HG03066 (cell line): ENCODE measurements at regions not wholly inside any gene's neighbourhood (a gene's known extent, or its start where the extent isn't known, plus 50 kb on each side); places are given as distances from the start of the nearest gene placed in this dataset.
A peak's percentile ranks its signal among the peaks of the same experiment; 100 is the strongest.

Experiments used
- ATAC-seq: cut with Tn5 transposase; IDR thresholded peaks from one replicate; pipeline ENCODE4 v1.9.1; 2021; ENCODE audit warnings: low read depth; ENCODE audit not compliant: unreplicated experiment

DNA sequence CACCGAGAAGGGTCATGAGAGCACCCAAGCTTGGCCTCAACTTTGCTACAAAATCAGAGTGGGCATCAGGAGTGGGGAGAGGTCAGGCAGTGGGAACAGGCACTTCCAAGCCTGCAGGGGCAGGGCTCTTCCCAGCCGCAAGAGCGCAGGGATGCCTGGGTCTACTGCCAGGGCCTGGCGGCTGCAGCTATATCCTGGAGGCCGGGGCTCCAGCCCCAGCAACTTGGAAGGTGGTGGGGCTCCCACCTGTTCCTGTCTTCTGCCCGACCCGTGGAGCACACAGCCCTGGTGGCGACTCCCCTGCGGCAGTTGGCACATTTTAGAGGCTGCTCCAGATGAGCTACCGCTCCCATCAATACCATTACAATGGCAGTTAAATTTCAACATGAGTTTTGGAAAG is 607.0 kb downstream of the TRAM1L1 start:
- ATAC-seq: no peak

DNA sequence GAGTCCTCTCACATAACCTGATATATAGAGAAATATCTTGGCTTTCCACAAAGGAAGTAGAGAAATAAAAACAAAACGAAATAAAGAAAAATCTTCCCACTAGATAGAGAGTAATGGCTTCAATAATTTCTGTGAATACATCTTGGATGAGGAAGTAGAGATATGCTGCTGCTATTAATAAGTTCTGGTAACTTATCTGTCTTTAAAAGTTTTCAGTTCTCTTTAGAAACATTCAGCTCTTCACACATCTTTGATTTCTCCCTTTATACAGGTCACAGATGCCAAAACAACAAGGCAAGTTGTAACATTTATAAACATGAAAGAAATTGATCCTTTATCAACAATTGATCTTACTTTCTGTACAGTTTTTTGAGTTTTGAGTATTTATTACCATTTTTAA is 615.8 kb downstream of the TRAM1L1 start:
- ATAC-seq: peak; percentile 92

DNA sequence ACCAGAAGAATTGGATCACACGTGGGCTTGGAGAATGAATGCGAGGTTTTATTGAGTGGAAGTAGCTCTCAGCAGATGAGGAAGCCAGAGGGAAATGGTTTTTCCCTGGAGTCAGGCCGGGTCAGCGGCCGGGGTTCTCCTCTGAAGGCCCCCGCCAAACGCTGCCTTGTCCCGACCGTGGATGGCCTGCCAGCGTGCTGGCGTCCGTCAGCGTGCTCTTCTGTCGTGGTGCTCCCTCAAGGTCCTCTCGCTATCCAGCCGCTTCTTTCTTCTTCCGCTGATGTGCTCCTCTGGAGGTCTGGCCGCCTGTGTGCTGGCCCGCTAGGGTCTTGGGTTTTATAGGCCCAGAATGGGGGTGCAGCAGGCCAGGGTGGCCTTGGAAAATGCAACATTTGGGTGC is 632.2 kb downstream of the TRAM1L1 start:
- ATAC-seq: no peak

DNA sequence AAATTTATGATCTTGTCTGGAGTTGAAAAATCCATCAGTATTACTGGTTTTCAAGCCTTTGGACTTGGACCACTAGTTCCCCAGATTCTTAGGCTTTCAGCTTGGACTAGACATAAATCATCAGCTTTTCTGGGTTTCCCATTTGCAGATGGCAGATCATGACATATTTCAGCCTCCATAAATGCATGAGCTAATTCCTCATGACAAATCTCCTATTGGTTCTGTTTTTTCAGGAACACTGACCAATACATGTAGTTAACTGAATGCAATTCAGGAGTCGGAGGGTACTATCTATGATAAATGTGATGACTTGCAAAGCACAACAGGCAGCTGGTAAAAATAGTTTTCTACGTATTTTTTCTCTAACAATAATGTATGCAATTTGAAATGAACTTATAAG is 635.6 kb downstream of the TRAM1L1 start:
- ATAC-seq: no peak

DNA sequence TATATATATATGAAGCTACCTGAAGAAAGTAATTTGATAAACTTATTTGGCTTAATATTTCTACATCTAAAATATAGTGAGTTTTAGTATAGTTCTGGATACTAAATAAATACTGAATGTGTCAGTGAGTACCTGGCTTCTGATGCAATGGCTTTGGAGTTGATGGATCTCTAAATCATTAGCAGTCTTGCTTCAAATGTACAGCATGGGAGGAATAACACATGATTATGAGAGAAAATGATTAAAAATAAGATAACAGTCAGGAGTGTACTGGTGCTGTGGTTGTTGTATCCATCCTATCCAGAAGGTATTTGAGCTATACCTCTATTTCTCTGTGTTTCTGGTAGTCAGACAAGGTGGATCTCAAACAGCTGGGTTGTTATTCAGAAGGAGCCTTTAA is 641.3 kb downstream of the TRAM1L1 start:
- ATAC-seq: no peak

DNA sequence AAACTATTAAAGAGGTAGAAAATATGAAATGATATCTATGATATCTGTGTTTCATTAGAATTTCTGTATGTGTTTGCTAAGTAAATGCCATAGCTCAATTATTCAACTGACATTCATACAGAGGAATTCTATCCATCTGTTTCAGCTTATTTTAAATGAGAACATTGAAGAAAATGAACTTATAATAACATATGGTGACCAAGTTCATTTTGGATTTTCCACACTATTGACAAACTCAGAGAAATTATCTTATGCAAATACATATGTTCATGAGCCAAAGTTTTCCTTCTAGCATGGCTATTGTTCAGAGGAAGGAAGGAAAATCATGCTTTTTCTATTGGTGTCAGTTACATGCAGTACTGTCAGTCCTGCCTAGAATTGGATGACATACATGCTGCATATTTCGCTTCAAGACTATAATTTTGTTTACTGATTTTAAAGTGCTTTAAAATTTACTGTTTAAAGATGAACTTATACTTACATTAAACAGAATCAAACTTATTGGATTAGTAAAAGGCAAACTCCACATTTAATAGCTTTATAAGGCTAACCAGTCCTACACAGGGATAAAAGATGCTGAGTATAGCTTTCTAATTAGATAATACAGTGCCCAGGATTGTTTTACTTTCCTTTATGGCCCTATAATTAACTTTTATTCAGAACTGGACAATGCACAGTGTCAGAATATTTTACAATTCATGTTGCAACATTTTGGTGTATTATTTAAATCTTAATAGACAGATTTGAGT is 646.2 kb downstream of the TRAM1L1 start:
- no peak for ATAC-seq

DNA sequence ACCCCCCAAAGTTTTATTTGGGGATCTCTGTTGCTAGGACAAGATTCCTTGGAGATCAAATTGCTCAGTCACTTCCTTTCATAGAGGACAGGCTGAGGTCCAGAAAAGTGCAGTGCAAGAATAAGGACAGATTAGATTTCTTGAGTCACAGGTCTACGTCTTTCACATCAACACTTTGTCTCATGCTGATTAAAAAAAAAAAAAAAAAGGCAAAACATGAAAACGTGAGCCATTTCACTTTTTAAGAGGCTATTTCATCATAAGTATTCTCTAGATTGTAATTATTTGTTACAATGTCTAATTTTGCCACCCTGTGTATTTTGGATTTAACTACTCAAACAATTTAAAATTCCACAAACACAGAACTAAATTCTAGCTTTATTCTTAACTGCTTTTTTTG is 647.0 kb downstream of the TRAM1L1 start:
- ATAC-seq: no peak

DNA sequence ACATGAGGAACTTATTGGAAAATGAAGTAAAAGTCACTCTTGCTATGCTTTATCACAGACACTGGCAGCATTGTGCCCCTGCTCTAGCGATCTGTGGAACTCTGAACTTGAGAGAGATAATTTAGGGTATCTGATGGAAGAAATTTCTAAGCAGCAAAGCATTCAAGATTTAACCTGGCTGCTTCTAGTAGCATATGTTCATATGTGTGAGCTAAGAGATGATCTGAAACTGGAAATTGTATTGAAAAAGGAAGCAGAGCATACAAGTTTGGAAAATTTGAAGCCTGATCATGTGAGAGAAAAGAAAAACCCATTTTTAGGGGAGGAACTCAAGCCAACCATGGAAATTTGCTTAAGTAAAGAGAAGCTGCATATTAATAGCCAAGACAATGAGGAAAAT is 657.7 kb downstream of the TRAM1L1 start:
- no peak for ATAC-seq

DNA sequence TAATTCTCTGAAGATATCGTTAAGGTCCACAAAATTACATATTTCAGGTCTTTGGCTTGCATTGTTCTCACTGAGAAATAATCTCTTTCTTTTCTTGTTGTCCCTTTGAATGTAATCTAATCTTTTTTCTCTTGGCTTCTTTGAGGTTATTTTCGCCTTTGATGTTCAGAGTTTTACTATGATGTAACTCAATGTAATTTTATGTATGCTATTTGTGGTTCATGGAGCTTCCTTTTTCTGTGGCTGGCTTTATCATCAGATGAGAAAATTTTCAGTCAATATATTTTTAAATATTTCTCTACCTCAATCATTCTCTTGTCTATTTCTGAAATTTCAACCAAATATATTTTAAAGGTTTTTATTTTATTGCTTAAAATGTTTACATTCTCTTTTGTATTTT is 672.2 kb downstream of the TRAM1L1 start:
- no peak for ATAC-seq

DNA sequence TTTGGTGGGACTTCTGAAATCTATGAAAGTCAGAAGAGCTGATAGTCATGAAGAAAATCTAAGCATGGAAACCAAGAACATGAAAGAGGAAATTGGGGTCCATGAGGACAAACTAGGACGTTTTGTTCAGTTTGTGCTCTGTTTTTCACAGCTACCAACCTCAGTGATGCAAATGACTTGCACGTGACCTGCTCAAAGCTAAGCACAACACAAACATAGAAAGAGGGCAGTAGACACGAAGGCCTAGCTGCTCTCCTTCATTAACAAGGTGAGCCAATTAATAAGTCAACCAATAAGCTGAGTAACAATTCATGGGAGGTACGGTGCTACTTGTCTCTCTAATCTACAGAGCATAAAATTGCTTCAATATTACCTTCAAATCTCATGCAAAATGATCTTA is 684.1 kb downstream of the TRAM1L1 start:
- ATAC-seq: no peak

DNA sequence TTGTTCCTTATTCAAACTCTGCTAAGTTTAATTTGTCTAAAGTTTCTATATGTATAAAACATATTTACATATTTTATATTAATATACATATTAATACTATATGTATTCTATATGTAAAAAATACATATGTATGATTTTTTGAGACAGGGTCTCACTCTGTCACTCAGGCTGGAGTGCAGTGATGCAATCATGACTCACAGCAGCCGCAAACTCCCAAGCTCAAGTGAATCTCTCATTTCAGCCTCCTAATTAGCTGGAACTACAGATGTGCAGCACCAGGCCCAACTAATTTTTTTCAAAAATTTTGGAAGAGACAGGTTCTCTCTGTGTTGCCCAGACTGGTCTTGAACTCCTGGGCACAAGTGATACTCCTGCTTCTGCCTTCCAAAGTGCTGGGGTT is 684.9 kb downstream of the TRAM1L1 start:
- no peak for ATAC-seq

DNA sequence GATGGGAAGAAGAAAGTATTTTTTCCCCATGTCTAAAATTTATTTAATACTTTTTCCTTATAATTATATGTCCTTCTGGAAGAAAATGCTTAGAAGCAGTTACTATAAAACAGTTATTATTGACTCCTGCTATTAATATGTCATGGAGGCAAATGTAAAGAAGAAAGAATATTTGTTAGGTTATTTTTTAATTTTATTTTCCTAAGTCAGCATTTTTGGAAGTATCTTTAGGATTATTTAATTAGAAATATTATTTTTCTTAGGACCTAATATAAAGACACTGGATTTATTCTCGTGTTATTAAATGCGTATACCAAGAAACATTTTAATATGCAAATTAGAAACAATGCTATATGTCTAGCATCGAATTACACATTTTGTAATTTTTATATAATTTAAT is 687.7 kb downstream of the TRAM1L1 start:
- ATAC-seq: no peak

DNA sequence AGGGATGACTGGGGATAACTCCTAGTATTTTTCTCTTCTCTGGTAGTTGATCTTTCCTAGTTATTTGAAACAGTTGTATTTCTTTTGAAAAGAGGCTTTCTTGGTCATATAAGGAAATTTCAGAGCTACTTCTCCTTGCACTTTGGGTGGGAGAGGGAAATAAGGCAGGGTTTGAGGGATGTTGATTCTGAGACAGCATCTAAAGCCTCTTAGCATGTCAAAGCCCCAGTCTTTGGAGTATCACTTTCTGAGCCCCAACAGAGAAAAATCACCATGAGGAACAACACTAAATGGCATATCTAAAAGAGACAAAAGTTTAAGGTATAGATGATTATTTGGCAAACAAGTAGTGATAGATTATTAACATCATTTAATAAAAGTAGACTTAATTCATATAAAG is 688.1 kb downstream of the TRAM1L1 start:
- no peak for ATAC-seq

DNA sequence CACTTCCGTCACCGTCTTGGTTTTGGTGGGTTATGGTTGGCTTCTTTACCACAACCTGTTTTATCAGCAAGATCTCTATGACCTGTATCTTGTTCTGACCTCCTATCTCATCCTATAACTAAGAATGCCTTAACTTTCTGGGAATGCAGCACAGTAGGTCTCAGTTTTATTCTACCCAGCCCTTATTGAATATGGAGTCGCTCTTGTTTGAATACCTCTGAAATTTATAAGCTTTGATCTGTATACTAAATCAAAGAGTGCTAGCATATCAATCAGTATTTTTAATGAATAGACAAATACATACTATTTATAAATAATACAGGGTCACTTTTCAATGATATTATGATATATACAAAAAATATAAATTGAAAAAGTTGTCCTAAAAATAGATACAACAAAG is 690.0 kb downstream of the TRAM1L1 start:
- ATAC-seq: no peak

DNA sequence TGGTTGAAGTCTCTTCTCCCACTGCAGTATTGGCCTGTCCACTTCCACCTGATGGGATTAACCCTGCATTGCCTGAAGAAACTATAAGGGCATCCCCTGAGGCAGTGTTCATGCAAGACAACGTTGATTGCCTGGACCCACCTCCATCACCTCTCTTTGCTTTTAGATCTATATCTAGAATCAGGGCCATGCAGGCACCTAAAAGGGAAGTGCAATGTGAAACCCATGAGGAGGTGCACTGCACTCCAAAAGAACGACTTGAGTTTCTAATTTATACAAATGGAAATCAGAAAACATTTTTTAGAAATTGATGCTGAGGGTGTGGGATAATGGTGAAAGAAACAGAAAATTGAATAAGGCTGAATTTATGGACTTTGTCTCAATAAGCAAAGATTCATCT is 694.4 kb downstream of the TRAM1L1 start:
- no peak for ATAC-seq

DNA sequence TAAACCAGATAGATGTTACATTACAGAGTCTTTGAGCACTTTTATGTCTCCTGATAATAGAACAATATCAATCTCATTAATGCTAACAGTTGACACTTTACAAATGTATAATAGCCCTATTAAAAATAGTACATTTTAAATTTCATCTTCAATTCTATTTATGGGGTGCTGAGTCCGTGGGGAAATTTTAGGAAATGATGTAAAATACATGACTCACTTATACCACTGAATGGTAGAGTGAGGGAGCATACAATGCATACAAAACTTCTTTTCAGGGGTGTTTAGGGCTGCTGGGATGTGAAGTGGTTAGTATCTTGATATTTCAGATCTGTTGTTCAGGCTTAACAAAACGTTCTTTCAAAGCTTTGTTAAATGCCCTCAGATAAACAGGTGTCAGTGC is 696.2 kb downstream of the TRAM1L1 start:
- ATAC-seq: no peak

DNA sequence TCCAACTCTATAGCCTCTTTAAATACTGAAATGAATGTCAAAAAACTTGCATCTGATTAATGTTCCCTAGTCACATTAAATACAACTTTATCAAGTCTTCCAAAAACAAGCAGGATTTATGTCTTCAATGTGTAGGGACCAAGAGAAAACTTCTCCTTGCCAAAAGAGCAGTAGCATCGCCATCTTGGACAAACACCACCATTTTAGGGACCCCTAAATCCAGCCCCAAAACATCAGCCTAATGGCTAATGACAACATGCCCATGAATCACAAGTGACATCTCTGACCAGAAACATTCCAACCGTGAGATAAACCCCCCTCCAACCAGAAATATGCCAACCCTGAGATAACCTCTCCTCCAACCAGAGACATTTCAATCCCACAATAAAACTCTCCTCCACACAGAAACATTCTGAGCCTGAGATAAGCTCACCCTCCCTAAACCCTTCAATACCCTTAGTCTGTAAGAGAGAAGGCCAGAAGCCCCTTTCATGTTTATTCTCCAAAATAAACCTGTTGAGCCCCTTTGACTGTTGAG is 697.4 kb downstream of the TRAM1L1 start:
- ATAC-seq: no peak

DNA sequence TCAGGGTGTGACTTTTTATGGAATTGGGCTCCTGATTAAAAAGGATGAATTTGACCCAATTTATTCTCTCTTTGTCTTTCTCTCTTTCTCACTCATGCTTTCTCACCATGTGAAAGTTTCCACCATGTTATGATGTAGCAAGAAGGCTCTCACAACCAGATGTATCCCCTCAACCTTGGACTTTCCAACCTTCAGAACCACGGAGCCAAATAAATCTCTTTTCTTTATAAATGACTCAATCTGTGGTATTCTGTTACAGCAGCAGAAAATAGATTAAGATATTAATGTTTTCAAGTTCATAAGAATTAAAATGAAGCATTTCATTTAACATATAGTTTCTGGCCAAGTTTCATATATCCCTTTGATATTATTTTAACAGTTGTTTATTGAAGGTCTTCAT is 698.5 kb downstream of the TRAM1L1 start:
- ATAC-seq: no peak

DNA sequence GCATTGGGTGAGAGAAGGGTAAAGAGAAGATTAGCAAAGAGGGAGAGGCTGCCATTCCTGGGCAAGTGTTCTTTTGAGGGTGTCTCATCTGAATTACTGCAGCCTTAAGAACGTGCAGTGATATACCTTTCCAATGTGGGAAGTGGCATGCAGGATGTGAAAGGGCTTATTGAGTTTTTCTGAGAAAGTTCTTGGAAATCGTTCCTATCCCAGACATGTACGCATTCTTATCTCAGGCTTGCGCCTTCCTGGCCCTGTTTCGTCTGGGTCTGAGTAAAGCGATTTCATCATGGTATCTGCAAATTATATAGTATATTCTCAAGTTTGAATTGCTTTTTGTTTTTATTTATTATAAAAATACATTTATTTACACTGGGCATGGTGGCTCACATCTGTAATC is 699.8 kb downstream of the TRAM1L1 start:
- ATAC-seq: no peak

DNA sequence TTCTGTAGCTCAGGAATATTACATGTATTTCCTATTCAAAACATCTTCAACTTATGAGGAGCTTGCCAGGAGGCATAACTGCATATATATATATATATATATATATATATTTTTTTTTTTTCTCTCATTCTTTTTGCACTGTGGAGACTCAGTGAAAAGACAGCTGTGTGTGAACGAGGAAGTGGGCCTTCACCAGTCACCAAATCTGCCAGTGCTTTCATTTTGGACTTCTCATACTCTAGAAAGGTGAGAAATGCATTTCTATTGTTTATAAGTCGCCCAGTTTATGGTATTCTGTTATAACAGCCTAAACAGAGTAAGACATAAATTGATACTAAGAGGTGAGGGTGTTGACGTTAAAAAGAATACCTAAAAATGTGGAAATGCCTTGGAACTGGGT is 710.6 kb downstream of the TRAM1L1 start:
- peak; percentile 60 for ATAC-seq

DNA sequence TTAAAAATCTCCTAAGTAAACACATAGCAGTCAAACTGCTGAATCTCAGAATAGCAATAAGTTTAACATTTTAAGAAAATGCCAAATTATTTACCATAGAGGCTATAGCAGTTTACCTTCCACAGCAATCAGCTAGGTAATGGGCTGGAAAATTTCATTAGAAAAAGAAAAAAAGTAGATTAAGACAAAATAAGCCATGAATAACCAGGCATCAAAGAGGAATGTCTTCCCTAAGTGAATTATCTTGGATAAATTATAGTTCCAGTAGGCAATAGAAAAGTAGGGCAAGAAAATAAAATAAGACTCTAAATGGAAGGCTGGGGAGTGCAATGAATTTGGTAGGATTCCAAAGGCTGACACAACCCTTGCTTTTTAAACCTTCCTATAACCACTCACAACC is 722.8 kb downstream of the TRAM1L1 start:
- ATAC-seq: no peak

DNA sequence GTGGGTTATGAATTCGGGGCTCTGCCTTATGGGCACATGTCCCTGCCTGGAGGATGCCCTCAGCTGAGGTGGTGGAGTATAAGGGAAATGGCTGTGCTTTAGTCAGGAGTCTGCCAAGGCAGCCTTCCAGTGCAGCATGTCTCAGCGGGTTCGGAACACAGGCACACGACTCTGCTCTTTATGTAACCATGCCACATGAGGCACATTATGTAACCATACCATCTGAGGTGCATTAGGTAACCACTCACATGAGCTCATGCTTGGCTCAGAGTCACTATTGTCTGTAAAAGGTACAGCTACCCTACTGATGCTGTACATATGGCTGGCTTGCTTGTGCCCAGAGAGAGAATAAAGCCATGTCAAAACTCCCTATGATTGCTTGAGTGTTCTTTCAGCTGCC is 723.6 kb downstream of the TRAM1L1 start:
- no peak for ATAC-seq
